ENCODE measurements at regions not wholly inside any gene's neighbourhood (a gene's known extent, or its start where the extent isn't known, plus 50 kb on each side); places are given as distances from the start of the nearest gene placed in this dataset.

GRCh38 chrX:74248889-74249288, 55.1 kb upstream of the ZCCHC13 start (continued):
- TF ChIP-seq CTCF (IDR thresholded peaks at IDR 0.05) = no peak
- no peak for TF ChIP-seq NRF1 (IDR thresholded peaks at IDR 0.05; ENCODE audit: low read depth, low read length)
- TF ChIP-seq IRF3 (IDR thresholded peaks at IDR 0.05; ENCODE audit: low read depth, low read length) = no peak

GRCh38 chrX:74246524-74246923, 57.5 kb upstream of the ZCCHC13 start:
- no peak for DNase-seq
- H3K27ac ChIP-seq (ENCODE audit: low read depth in 2 of 2, low read length in 1 of 2) = no peak overlapping the region
- peaks cover 0 to 5% of the 10 kb centered on the region in 2 experiments; a peak in 3 of 4 replicates for H3K4me1 ChIP-seq (ENCODE audit: control insufficient read depth in 1 of 2, insufficient read depth in 2 of 2, low read depth in 1 of 2, low read length in 1 of 2)

GRCh38 chrX:74242484-74243138, 61.4 kb upstream of the ZCCHC13 start:
- DNase-seq = no peak
- Histone ChIP-seq H3K4me3 (ENCODE audit: low read depth in 2 of 2, low read length in 1 of 2) (no peak overlapping the region; a peak in 1 of 4 replicates), H2AFZ (ENCODE audit: low read depth) (no peak overlapping the region), H3K27ac (ENCODE audit: low read depth in 2 of 2, low read length in 1 of 2) (no peak overlapping the region), H3K27me3 (ENCODE audit: insufficient read depth) (no peaks in the 10 kb centered on the region), H3K36me3 (replicated peaks in 1 of 2; ENCODE audit: control insufficient read depth in 1 of 2, insufficient read depth in 2 of 2, low read length in 1 of 2) (peaks cover 57 to 72% of the 10 kb centered on the region in 2 experiments), H4K20me1 (ENCODE audit: insufficient read depth) (peaks cover 24% of the 10 kb centered on the region), H3K79me2 (ENCODE audit: insufficient read depth) (peaks cover 21% of the 10 kb centered on the region), H3K9me2 (no peaks in the 10 kb centered on the region), H3F3A (replicated peaks; ENCODE audit: insufficient read depth) (peaks cover 7% of the 10 kb centered on the region), H3K4me1 (ENCODE audit: control insufficient read depth in 1 of 2, insufficient read depth in 2 of 2, low read depth in 1 of 2, low read length in 1 of 2) (no peaks in the 10 kb centered on the region), H3K9me3 (no peaks in the 10 kb centered on the region), H3K9ac (no peak overlapping the region), H3K4me2 (no peak overlapping the region)
- ChIA-PET POLR2A (no interaction called here), CTCF (no interaction called here)
- WGBS (ENCODE audit: low lambda C conversion rate) = 83% methylated on average over 7 of the region's 8 CpGs
- TF ChIP-seq MEF2A (IDR thresholded peaks at IDR 0.05; ENCODE audit: borderline replicate concordance, low read depth) = no peak
- TF ChIP-seq TAF1 (IDR thresholded peaks at IDR 0.05; ENCODE audit: borderline replicate concordance, low read depth, low read length) = no peak
- no peak for TF ChIP-seq USF2 (IDR thresholded peaks at IDR 0.05; ENCODE audit: borderline replicate concordance, low read depth, low read length)
- no peak for TF ChIP-seq FOXJ3 (CRISPR knock-in tag; IDR thresholded peaks at IDR 0.05)
- no peak for TF ChIP-seq SIN3A (IDR thresholded peaks at IDR 0.05; ENCODE audit: borderline replicate concordance, low read depth, low read length)
- no peak for TF ChIP-seq GATA2 (CRISPR knock-in tag; IDR thresholded peaks at IDR 0.05)
- TF ChIP-seq YY1 (IDR thresholded peaks at IDR 0.05; ENCODE audit: low read depth) = no peak
- TF ChIP-seq FOXM1 (IDR thresholded peaks at IDR 0.05; ENCODE audit: low read depth) = no peak

More at GRCh38 chrX:74246524-74246923, 57.5 kb upstream of the ZCCHC13 start:
- no peaks in the 10 kb centered on the region for H3K9me2 ChIP-seq
- peaks cover 28% of the 10 kb centered on the region for H4K20me1 ChIP-seq (ENCODE audit: insufficient read depth)
- no peak overlapping the region for H3K9ac ChIP-seq
- no peak overlapping the region for H3K4me2 ChIP-seq
- H3F3A ChIP-seq (replicated peaks; ENCODE audit: insufficient read depth) = peaks cover 7% of the 10 kb centered on the region
- ChIA-PET CTCF (no interaction called here), POLR2A (no interaction called here)
- H3K36me3 ChIP-seq (replicated peaks in 1 of 2; ENCODE audit: control insufficient read depth in 1 of 2, insufficient read depth in 2 of 2, low read length in 1 of 2) = peaks cover 24 to 57% of the 10 kb centered on the region in 2 experiments
- no peaks in the 10 kb centered on the region for H3K27me3 ChIP-seq (ENCODE audit: insufficient read depth)
- no peaks in the 10 kb centered on the region for H3K9me3 ChIP-seq
- peaks cover 25% of the 10 kb centered on the region for H3K79me2 ChIP-seq (ENCODE audit: insufficient read depth)
- TF ChIP-seq ZBTB33 (IDR thresholded peaks at IDR 0.05; ENCODE audit: borderline replicate concordance, low read depth) (no peak), FOSL2 (IDR thresholded peaks at IDR 0.05; ENCODE audit: borderline replicate concordance, low read depth) (peak; percentile 19; the same call in 1 of the 2 replicates), NFIC (IDR thresholded peaks at IDR 0.05; ENCODE audit: borderline replicate concordance) (no peak)
- H3K4me3 ChIP-seq (ENCODE audit: low read depth in 2 of 2, low read length in 1 of 2) = no peak overlapping the region
- H2AFZ ChIP-seq (ENCODE audit: low read depth) = no peak overlapping the region

All from SK-N-SH (cell line).